ENCODE measurements at regions not wholly inside any gene's neighbourhood (a gene's known extent, or its start where the extent isn't known, plus 50 kb on each side); places are given as distances from the start of the nearest gene placed in this dataset.

GRCh38 chr2:155026651-155027174 is 328.2 kb downstream of the KCNJ3 start:
- no peaks in the 10 kb centered on the region for H4K20me1 ChIP-seq (replicated peaks in 1 of 2; ENCODE audit: control insufficient read depth in 1 of 2, insufficient read depth in 2 of 2, low read length in 2 of 2)
- no peak overlapping the region for H2BK120ac ChIP-seq (replicated peaks; ENCODE audit: low read depth, low read length)
- TF ChIP-seq CHD1 (IDR thresholded peaks at IDR 0.05; ENCODE audit: low read depth, low read length) = no peak
- TF ChIP-seq PHF8 (conservative IDR thresholded peaks at IDR 0.05; ENCODE audit: low read depth, low read length) = no peak
- TF ChIP-seq RXRA (IDR thresholded peaks at IDR 0.05; ENCODE audit: insufficient read depth, low read depth, low read length) = no peak
- TF ChIP-seq NANOG (IDR thresholded peaks at IDR 0.05; ENCODE audit: insufficient read depth, low read depth, low read length, poor library complexity, severe bottlenecking) = no peak
- TF ChIP-seq ZNF274 (IDR thresholded peaks at IDR 0.05; ENCODE audit: borderline replicate concordance, extremely low read depth, low read length) = no peak
- TF ChIP-seq HDAC2 (IDR thresholded peaks at IDR 0.05; ENCODE audit: borderline replicate concordance in 1 of 2, low read depth in 2 of 2, low read length in 2 of 2) = no peak
- TF ChIP-seq TEAD4 (IDR thresholded peaks at IDR 0.05; ENCODE audit: low read depth, low read length) = no peak
- no peak overlapping the region for H2BK15ac ChIP-seq (ENCODE audit: low read length)
- H2BK20ac ChIP-seq (ENCODE audit: low read length) = no peak overlapping the region
- H3K14ac ChIP-seq (ENCODE audit: insufficient read length) = no peak overlapping the region
- no peaks in the 10 kb centered on the region for H3K36me3 ChIP-seq (ENCODE audit: control insufficient read depth in 2 of 4, insufficient read depth in 4 of 4, low read length in 3 of 4)
- WGBS, 2 experiments (ENCODE audit: extremely low coverage in 1 of 2, insufficient coverage in 1 of 2, insufficient read length in 1 of 2, insufficient replicate concordance in 2 of 2, low coverage in 1 of 2, low lambda C conversion rate in 2 of 2, missing lambda C conversion rate in 1 of 2) = 100% methylated on average over 1 of the region's 1 CpG; no CpG with 5 or more reads in 1 of the 2 experiments
- no peak overlapping the region for H2BK5ac ChIP-seq (ENCODE audit: low read depth, low read length)
- H3K9me3 ChIP-seq (ENCODE audit: insufficient read depth in 2 of 2, low read depth in 1 of 2, low read length in 1 of 2) = no peaks in the 10 kb centered on the region
- no peak overlapping the region for H3K4me2 ChIP-seq (ENCODE audit: insufficient read depth in 1 of 2, low read depth in 2 of 2, low read length in 2 of 2)
- no peak overlapping the region for H3K9ac ChIP-seq (replicated peaks in 1 of 4; ENCODE audit: extremely low read depth in 1 of 4, low read depth in 3 of 4, low read length in 3 of 4)
- H3K79me2 ChIP-seq (ENCODE audit: control insufficient read depth in 1 of 2, insufficient read depth in 2 of 2, low read length in 2 of 2) = no peaks in the 10 kb centered on the region
- no peak overlapping the region for H2AK5ac ChIP-seq (ENCODE audit: low read depth, low read length)
- DNase-seq (ENCODE audit: low read depth in 1 of 2, low spot score in 2 of 2) (no peak), FAIRE-seq (no peak)
- no peaks in the 10 kb centered on the region for H3K27me3 ChIP-seq (replicated peaks in 1 of 4; ENCODE audit: control insufficient read depth in 3 of 4, extremely low read depth in 1 of 4, insufficient read depth in 3 of 4, low read length in 3 of 4)
- no peak overlapping the region for H2AFZ ChIP-seq (ENCODE audit: low read length)
- no peak overlapping the region for H3K18ac ChIP-seq (ENCODE audit: extremely low read depth, low read length)
- ChIA-PET CTCF (ENCODE audit: partially characterized antibody) (no interaction called here), POLR2A (ENCODE audit: partially characterized antibody) (interaction anchor here (0.7 kb wide), 1 partner anchor 521 kb away, joined by 3 read pairs; no protein-coding TSS in a partner anchor)
- H3K23me2 ChIP-seq (ENCODE audit: low read depth, low read length) = no peaks in the 10 kb centered on the region
- no peaks in the 10 kb centered on the region for H3K79me1 ChIP-seq (ENCODE audit: low read depth, low read length)
- H4K8ac ChIP-seq (ENCODE audit: extremely low read depth, insufficient read depth, low read length) = no peak overlapping the region
- H4K91ac ChIP-seq (replicated peaks; ENCODE audit: insufficient read length, low read length) = no peak overlapping the region
- no peak overlapping the region for H4K5ac ChIP-seq (ENCODE audit: insufficient read length, low read depth, low read length)
- no peak overlapping the region for H2BK12ac ChIP-seq (ENCODE audit: low read depth, low read length)
- no peak overlapping the region for H3K27ac ChIP-seq (ENCODE audit: low read depth, low read length)
- no peak overlapping the region for H3K23ac ChIP-seq (ENCODE audit: insufficient read length)
- no peak overlapping the region for H3K4ac ChIP-seq (replicated peaks; ENCODE audit: insufficient read length, low read depth, low read length)
- no peak overlapping the region for H3K56ac ChIP-seq (replicated peaks; ENCODE audit: insufficient read length, low read depth, low read length)
- H3K4me1 ChIP-seq (replicated peaks in 1 of 4; ENCODE audit: control insufficient read depth in 3 of 4, insufficient read depth in 4 of 4, low read length in 3 of 4) = no peaks in the 10 kb centered on the region
- no peak overlapping the region for H3K4me3 ChIP-seq (ENCODE audit: extremely low read depth in 1 of 4, insufficient read depth in 2 of 4, low read depth in 3 of 4, low read length in 4 of 4)

Data from H1 (cell line).